HG03354 (cell line): ENCODE measurements at regions not wholly inside any gene's neighbourhood (a gene's known extent, or its start where the extent isn't known, plus 50 kb on each side); places are given as distances from the start of the nearest gene placed in this dataset.

ENCODE experiments used
- ATAC-seq: cut with Tn5 transposase; IDR thresholded peaks from one replicate; pipeline ENCODE4 v1.9.1; 2021; ENCODE audit warnings: mild to moderate bottlenecking; ENCODE audit not compliant: unreplicated experiment, poor library complexity, severe bottlenecking

- no peak for ATAC-seq
Observed at GRCh38 chr4:119765951-119766350, 137.3 kb upstream of the PDE5A start.

GRCh38 chr4:119765469-119765868 is 136.9 kb upstream of the PDE5A start:
- ATAC-seq: no peak

- no peak for ATAC-seq
Observed at GRCh38 chr4:119763386-119763785, 134.8 kb upstream of the PDE5A start.

- no peak for ATAC-seq
Observed at GRCh38 chr4:119755599-119755998, 127.0 kb upstream of the PDE5A start.

- ATAC-seq: no peak
Observed at GRCh38 chr4:119752936-119753335, 124.3 kb upstream of the PDE5A start.

- no peak for ATAC-seq
Observed at GRCh38 chr4:119750771-119751170, 122.2 kb upstream of the PDE5A start.

GRCh38 chr4:119750048-119750447 is 121.4 kb upstream of the PDE5A start:
- ATAC-seq: no peak

GRCh38 chr4:119748853-119749252 is 120.2 kb upstream of the PDE5A start:
- ATAC-seq: no peak

GRCh38 chr4:119746951-119747350 is 118.3 kb upstream of the PDE5A start:
- ATAC-seq: no peak

GRCh38 chr4:119745351-119745750 is 116.7 kb upstream of the PDE5A start:
- ATAC-seq: no peak

- no peak for ATAC-seq
Observed at GRCh38 chr4:119744580-119744979, 116.0 kb upstream of the PDE5A start.

GRCh38 chr4:119743644-119744043 is 115.0 kb upstream of the PDE5A start:
- ATAC-seq: no peak

GRCh38 chr4:119739796-119740195 is 111.2 kb upstream of the PDE5A start:
- ATAC-seq: no peak

GRCh38 chr4:119738901-119739300 is 110.3 kb upstream of the PDE5A start:
- no peak for ATAC-seq

- no peak for ATAC-seq
Observed at GRCh38 chr4:119736559-119736958, 108.0 kb upstream of the PDE5A start.

GRCh38 chr4:119735165-119735651 is 106.6 kb upstream of the PDE5A start:
- ATAC-seq: no peak

GRCh38 chr4:119733431-119733830 is 104.8 kb upstream of the PDE5A start:
- ATAC-seq: no peak

- ATAC-seq: no peak
Observed at GRCh38 chr4:119731778-119732177, 103.2 kb upstream of the PDE5A start.

- ATAC-seq: no peak
Observed at GRCh38 chr4:119731146-119731742, 102.6 kb upstream of the PDE5A start.

- no peak for ATAC-seq
Observed at GRCh38 chr4:119730671-119730950, 102.0 kb upstream of the PDE5A start.

GRCh38 chr4:119729835-119730670 is 101.4 kb upstream of the PDE5A start:
- no peak for ATAC-seq
